GM12875 (cell line): ENCODE measurements at regions not wholly inside any gene's neighbourhood (a gene's known extent, or its start where the extent isn't known, plus 50 kb on each side); places are given as distances from the start of the nearest gene placed in this dataset.

Experiments used
- H3K4me3 ChIP-seq: one replicate; pipeline ENCODE4 v1.5.1; 2011; ENCODE audit warnings: low read depth, low read length, control low read depth
- TF ChIP-seq, protein P1 (sequence below): IDR thresholded peaks from 2 replicates; pipeline ENCODE4 v1.5.1; 2011; ENCODE audit warnings: low read depth, mild to moderate bottlenecking, control low read depth, inconsistent platforms, low read length, moderate library complexity, borderline replicate concordance; ENCODE audit not compliant: insufficient read depth

DNA sequence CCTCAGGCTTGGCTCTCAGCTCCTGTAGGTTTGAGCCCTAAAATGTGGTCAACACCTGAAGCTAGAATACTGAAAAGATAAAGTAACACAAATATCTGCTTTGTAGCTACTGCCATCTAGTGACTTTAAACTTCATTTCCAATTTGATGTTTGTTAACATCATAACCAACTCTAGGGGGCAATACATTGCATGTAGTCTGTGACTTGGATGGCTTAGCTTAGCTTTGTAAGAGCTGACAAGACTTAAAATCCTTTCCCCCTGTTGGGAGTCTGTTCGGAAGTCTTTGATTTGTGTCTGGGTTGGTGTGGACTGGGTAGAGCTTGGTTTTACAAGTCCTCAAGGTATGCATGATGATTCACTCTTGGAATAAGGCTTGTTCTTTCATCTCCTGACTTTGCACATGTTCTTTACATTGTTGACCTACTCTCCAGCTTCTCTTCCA is 51.7 kb downstream of the SCN11A start:
- TF ChIP-seq, protein P1, sequence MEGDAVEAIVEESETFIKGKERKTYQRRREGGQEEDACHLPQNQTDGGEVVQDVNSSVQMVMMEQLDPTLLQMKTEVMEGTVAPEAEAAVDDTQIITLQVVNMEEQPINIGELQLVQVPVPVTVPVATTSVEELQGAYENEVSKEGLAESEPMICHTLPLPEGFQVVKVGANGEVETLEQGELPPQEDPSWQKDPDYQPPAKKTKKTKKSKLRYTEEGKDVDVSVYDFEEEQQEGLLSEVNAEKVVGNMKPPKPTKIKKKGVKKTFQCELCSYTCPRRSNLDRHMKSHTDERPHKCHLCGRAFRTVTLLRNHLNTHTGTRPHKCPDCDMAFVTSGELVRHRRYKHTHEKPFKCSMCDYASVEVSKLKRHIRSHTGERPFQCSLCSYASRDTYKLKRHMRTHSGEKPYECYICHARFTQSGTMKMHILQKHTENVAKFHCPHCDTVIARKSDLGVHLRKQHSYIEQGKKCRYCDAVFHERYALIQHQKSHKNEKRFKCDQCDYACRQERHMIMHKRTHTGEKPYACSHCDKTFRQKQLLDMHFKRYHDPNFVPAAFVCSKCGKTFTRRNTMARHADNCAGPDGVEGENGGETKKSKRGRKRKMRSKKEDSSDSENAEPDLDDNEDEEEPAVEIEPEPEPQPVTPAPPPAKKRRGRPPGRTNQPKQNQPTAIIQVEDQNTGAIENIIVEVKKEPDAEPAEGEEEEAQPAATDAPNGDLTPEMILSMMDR = peak; percentile 69
- no peak overlapping the region for H3K4me3 ChIP-seq

- H3K4me3 ChIP-seq = no peak overlapping the region
- TF ChIP-seq, protein P1 = no peak
These were observed 53.7 kb downstream of the SCN11A start for GRCh38 chr3:38998086-38998485.

DNA sequence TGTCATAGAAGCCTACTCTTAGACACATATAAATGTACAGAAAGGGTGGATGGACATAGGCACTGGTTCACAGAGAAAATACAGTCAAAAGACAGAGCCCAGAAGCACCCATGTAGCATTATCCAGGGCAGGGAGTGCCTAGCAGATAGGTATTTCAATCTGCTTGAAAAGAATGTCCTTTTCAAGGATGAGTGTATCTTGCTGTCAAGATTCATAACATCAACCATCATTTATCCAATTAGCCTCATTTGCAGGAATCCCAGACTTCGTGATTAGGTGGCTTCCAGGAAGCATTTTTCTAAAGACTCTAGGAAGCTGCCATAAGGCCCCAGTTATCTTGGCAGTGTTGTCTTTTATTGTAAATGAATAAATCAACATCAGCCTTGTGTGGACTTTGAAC is 55.6 kb downstream of the SCN11A start:
- TF ChIP-seq, protein P1 = no peak
- no peak overlapping the region for H3K4me3 ChIP-seq

- TF ChIP-seq, protein P1 = no peak
- no peak overlapping the region for H3K4me3 ChIP-seq
These were observed 57.5 kb downstream of the SCN11A start for GRCh38 chr3:38994251-38994650.

- no peak overlapping the region for H3K4me3 ChIP-seq
- TF ChIP-seq, protein P1 = no peak
These were observed 59.5 kb downstream of the SCN11A start for GRCh38 chr3:38992117-38992760.

GRCh38 chr3:38990621-38991020 is 61.1 kb downstream of the SCN11A start:
- no peak overlapping the region for H3K4me3 ChIP-seq
- TF ChIP-seq, protein P1 = no peak

DNA sequence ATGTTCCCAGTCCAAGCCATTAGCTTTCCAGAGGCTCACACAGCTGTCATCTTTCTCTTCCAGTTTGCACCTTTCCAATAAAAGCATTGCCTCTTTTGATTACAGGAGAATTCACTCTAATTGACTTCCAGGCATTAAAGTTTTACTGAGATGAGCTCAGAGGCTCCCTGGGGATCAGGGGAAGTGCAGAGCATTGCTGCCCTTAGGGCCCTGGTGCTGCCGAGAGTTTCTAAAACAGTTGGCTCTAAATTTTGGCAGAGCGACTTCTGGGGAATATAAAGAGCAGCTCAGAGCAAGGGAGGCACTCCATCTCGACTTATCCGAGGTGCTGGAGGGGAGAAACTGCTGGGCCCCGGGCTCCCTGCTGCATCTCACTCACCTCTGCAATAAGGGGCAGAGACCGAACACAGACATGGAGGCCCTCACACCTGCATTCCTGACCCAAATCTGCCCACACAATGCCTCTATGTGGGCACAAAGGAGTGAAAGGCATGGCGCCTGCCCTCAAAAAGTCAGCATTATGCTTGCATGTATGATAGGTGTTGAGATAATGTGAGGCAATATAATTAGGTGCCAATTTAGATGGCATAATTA is 61.7 kb downstream of the SCN11A start:
- no peak overlapping the region for H3K4me3 ChIP-seq
- TF ChIP-seq, protein P1 = no peak
